IMR-90 (cell line): ENCODE measurements at regions not wholly inside any gene's neighbourhood (a gene's known extent, or its start where the extent isn't known, plus 50 kb on each side); places are given as distances from the start of the nearest gene placed in this dataset.

Source experiments
- CTCF ChIP-seq: conservative IDR thresholded peaks from 2 replicates; pipeline ENCODE4 v1.5.1; 2012; ENCODE audit warnings: mild to moderate bottlenecking, low read depth, low read length, improper control_type of control experiment
- POLR2A ChIP-seq: IDR thresholded peaks from 2 replicates; pipeline ENCODE4 v1.6.1; 2012; ENCODE audit warnings: mild to moderate bottlenecking, low read depth, low read length

GRCh38 chr6:56838016-56838555 lies 116.8 kb upstream of the BEND6 start:
- TF ChIP-seq CTCF (no peak), POLR2A (no peak)
